ENCODE measurements at regions not wholly inside any gene's neighbourhood (a gene's known extent, or its start where the extent isn't known, plus 50 kb on each side); places are given as distances from the start of the nearest gene placed in this dataset.

GRCh38 chr7:152949253-152949652, 189.7 kb downstream of the ACTR3B start:
- no peaks in the 10 kb centered on the region for H3K36me3 ChIP-seq (replicated peaks in 1 of 2; ENCODE audit: control insufficient read depth in 1 of 2, insufficient read depth in 2 of 2, low read length in 2 of 2)
- POLR2A ChIA-PET: no interaction called here
- no peaks in the 10 kb centered on the region for H3K4me1 ChIP-seq (ENCODE audit: insufficient read depth, low read length)
- BruUV-seq (replicated peaks): no TSS peak
- H3K9ac ChIP-seq (ENCODE audit: insufficient read depth, low read depth, low read length): no peak overlapping the region
- H3K27me3 ChIP-seq (ENCODE audit: control insufficient read depth in 1 of 2, insufficient read depth in 2 of 2, low read length in 2 of 2): peaks cover 0 to 8% of the 10 kb centered on the region in 2 experiments; a peak in 2 of 5 replicates
- FAIRE-seq: no peak
- no peak overlapping the region for H2AFZ ChIP-seq (ENCODE audit: low read length)
- ATAC-seq: no peak
- in situ Hi-C loops (cut with HindIII; ENCODE audit: extremely low pct_ligation_motif_present, low pct_unique_long_range_greater_than_20kb) (no loop called here), intact Hi-C loops (cut with micrococcal nuclease; ENCODE audit: unreplicated experiment) (no loop called here)
- no peaks in the 10 kb centered on the region for H3K9me3 ChIP-seq (ENCODE audit: low read length)
- no peaks in the 10 kb centered on the region for H3K79me2 ChIP-seq (ENCODE audit: insufficient read depth, low read length)
- H3K27ac ChIP-seq (ENCODE audit: extremely low read length, insufficient read depth, low read length): no peak overlapping the region
- TF ChIP-seq AGO2 (optimal IDR thresholded peaks at IDR 0.05; ENCODE audit: low read depth, low read length) (no peak), KLF16 (CRISPR knock-in tag; IDR thresholded peaks at IDR 0.05) (no peak), ZNF770 (CRISPR knock-in tag; IDR thresholded peaks at IDR 0.05) (no peak)
- H4K20me1 ChIP-seq (ENCODE audit: insufficient read depth, low read length): no peaks in the 10 kb centered on the region
- no peak overlapping the region for H3K4me2 ChIP-seq (ENCODE audit: low read depth, low read length)
- CTCF ChIA-PET (ENCODE audit: low intra/inter-chr PET ratio, low total read pairs): no interaction called here
- no peak overlapping the region for H3K4me3 ChIP-seq (replicated peaks in 1 of 3; ENCODE audit: insufficient read depth in 1 of 3, low read depth in 2 of 3, low read length in 3 of 3)
- DNase-seq (ENCODE audit: low spot score): no peak
- WGBS (ENCODE audit: low lambda C conversion rate): 21% methylated on average over 3 of the region's 3 CpGs

GRCh38 chr7:152949790-152950189, 190.2 kb downstream of the ACTR3B start:
- H4K20me1 ChIP-seq (ENCODE audit: insufficient read depth, low read length): no peaks in the 10 kb centered on the region
- ATAC-seq (no peak), FAIRE-seq (no peak), DNase-seq (ENCODE audit: low spot score) (no peak)
- H3K79me2 ChIP-seq (ENCODE audit: insufficient read depth, low read length): no peaks in the 10 kb centered on the region
- peaks cover 0 to 8% of the 10 kb centered on the region in 2 experiments; a peak in 2 of 5 replicates for H3K27me3 ChIP-seq (ENCODE audit: control insufficient read depth in 1 of 2, insufficient read depth in 2 of 2, low read length in 2 of 2)
- H3K27ac ChIP-seq (ENCODE audit: extremely low read length, insufficient read depth, low read length): no peak overlapping the region
- 4% methylated on average over 4 of the region's 4 CpGs for WGBS (ENCODE audit: low lambda C conversion rate)
- H3K4me1 ChIP-seq (ENCODE audit: insufficient read depth, low read length): no peaks in the 10 kb centered on the region
- TF ChIP-seq ZNF501 (CRISPR knock-in tag; IDR thresholded peaks at IDR 0.05): no peak
- TF ChIP-seq ELF4 (CRISPR knock-in tag; IDR thresholded peaks at IDR 0.05; ENCODE audit: borderline replicate concordance): no peak
- no peak for TF ChIP-seq PHF8 (CRISPR knock-in tag; IDR thresholded peaks at IDR 0.05)
- no peak for TF ChIP-seq AKAP8 (CRISPR knock-in tag; IDR thresholded peaks at IDR 0.05)
- no peak for TF ChIP-seq SMAD1 (CRISPR knock-in tag; IDR thresholded peaks at IDR 0.05; ENCODE audit: borderline replicate concordance, low read depth)
- TF ChIP-seq SOX6 (IDR thresholded peaks at IDR 0.05): no peak
- TF ChIP-seq SOX6 (CRISPR knock-in tag; IDR thresholded peaks at IDR 0.05): no peak
- no peak for TF ChIP-seq ELF1 (CRISPR knock-in tag; IDR thresholded peaks at IDR 0.05)
- no peak for TF ChIP-seq ZNF138 (CRISPR knock-in tag; IDR thresholded peaks at IDR 0.05; ENCODE audit: low read depth)
- TF ChIP-seq RBM22 (optimal IDR thresholded peaks at IDR 0.05; ENCODE audit: low read length): no peak
- ChIA-PET POLR2A (no interaction called here), CTCF (ENCODE audit: low intra/inter-chr PET ratio, low total read pairs) (no interaction called here)
- no peaks in the 10 kb centered on the region for H3K36me3 ChIP-seq (replicated peaks in 1 of 2; ENCODE audit: control insufficient read depth in 1 of 2, insufficient read depth in 2 of 2, low read length in 2 of 2)
- BruUV-seq (replicated peaks): no TSS peak
- no peaks in the 10 kb centered on the region for H3K9me3 ChIP-seq (ENCODE audit: low read length)
- H3K4me2 ChIP-seq (ENCODE audit: low read depth, low read length): no peak overlapping the region
- no peak overlapping the region for H2AFZ ChIP-seq (ENCODE audit: low read length)
- no peak overlapping the region for H3K9ac ChIP-seq (ENCODE audit: insufficient read depth, low read depth, low read length)
- intact Hi-C loops (cut with micrococcal nuclease; ENCODE audit: unreplicated experiment) (no loop called here), in situ Hi-C loops (cut with HindIII; ENCODE audit: extremely low pct_ligation_motif_present, low pct_unique_long_range_greater_than_20kb) (no loop called here)
- no peak overlapping the region for H3K4me3 ChIP-seq (replicated peaks in 1 of 3; ENCODE audit: insufficient read depth in 1 of 3, low read depth in 2 of 3, low read length in 3 of 3)
